GM23338 (cell line): ENCODE measurements at regions not wholly inside any gene's neighbourhood (a gene's known extent, or its start where the extent isn't known, plus 50 kb on each side); places are given as distances from the start of the nearest gene placed in this dataset.

ENCODE experiments used
- ATAC-seq: fragments of 200-7000 bp; cut with Tn5 transposase; 3 replicates; pipeline ENCODE4 v1.9.1; 2020
- DNase-seq: peaks from one replicate; pipeline ENCODE4 v3.0.0-alpha.2; 2015; ENCODE audit warnings: low spot score
- H2AFZ ChIP-seq: fragments of 200-600 bp; sonication (generic); 2 replicates; pipeline ENCODE4 v1.8.0; 2016; ENCODE audit warnings: antibody characterized with exemption, mild to moderate bottlenecking, moderate library complexity
- H3F3A ChIP-seq: fragments of 200-600 bp; sonication (generic); replicated peaks from 2 replicates; pipeline ENCODE4 v1.8.0; 2017; ENCODE audit warnings: antibody characterized with exemption, mixed run types, low read depth
- H3K27ac ChIP-seq: fragments of 200-600 bp; sonication (generic); 2 replicates; pipeline ENCODE4 v1.6.1; 2016; ENCODE audit warnings: low read depth
- H3K27me3 ChIP-seq: fragments of 200-600 bp; sonication (generic); 2 replicates; pipeline ENCODE4 v1.8.0; 2016; ENCODE audit warnings: mild to moderate bottlenecking, mixed run types, moderate library complexity; ENCODE audit not compliant: insufficient read depth
- H3K36me3 ChIP-seq: fragments of 200-600 bp; sonication (generic); 2 replicates; pipeline ENCODE4 v1.8.0; 2016; ENCODE audit warnings: mild to moderate bottlenecking; ENCODE audit not compliant: insufficient read depth
- H3K4me1 ChIP-seq: fragments of 200-600 bp; sonication (generic); 2 replicates; pipeline ENCODE4 v1.8.0; 2016; ENCODE audit warnings: mild to moderate bottlenecking, moderate library complexity; ENCODE audit not compliant: insufficient read depth
- H3K4me2 ChIP-seq: fragments of 200-600 bp; sonication (generic); 2 replicates; pipeline ENCODE4 v1.7.1; 2017; ENCODE audit warnings: mixed run types
- H3K4me3 ChIP-seq: fragments of 200-600 bp; sonication (generic); 2 replicates; pipeline ENCODE4 v1.6.1; 2016; ENCODE audit warnings: mixed run types
- H3K79me2 ChIP-seq: fragments of 200-600 bp; sonication (generic); replicated peaks from 2 replicates; pipeline ENCODE4 v1.8.0; 2017; ENCODE audit warnings: mild to moderate bottlenecking; ENCODE audit not compliant: insufficient read depth
- H3K9me2 ChIP-seq: fragments of 200-600 bp; sonication (generic); 2 replicates; pipeline ENCODE4 v1.8.0; 2017; ENCODE audit not compliant: insufficient read depth
- H4K20me1 ChIP-seq: fragments of 200-600 bp; sonication (generic); replicated peaks from 2 replicates; pipeline ENCODE4 v1.8.0; 2017; ENCODE audit warnings: mild to moderate bottlenecking; ENCODE audit not compliant: insufficient read depth
- H3K27ac Mint-ChIP-seq: 2 replicates; pipeline ENCODE4 v1.8.0; 2020; ENCODE audit warnings: inconsistent platforms, mild to moderate bottlenecking, moderate library complexity, mixed read lengths
- H3K27me3 Mint-ChIP-seq: 3 replicates; pipeline ENCODE4 v1.8.0; 2022; ENCODE audit warnings: low read depth, mild to moderate bottlenecking, moderate library complexity, mixed read lengths, inconsistent platforms; ENCODE audit not compliant: insufficient read depth, poor library complexity
- H3K36me3 Mint-ChIP-seq: 3 replicates; pipeline ENCODE4 v1.8.0; 2021; ENCODE audit warnings: low read depth, mild to moderate bottlenecking, inconsistent platforms, moderate library complexity, mixed read lengths
- H3K4me1 Mint-ChIP-seq: 3 replicates; pipeline ENCODE4 v1.8.0; 2020; ENCODE audit warnings: mild to moderate bottlenecking, inconsistent platforms, mixed read lengths
- H3K4me3 Mint-ChIP-seq: 3 replicates; pipeline ENCODE4 v1.8.0; 2021; ENCODE audit warnings: moderate library complexity, mild to moderate bottlenecking, inconsistent platforms, mixed read lengths
- H3K9me3 Mint-ChIP-seq: 3 replicates; pipeline ENCODE4 v1.8.0; 2020; ENCODE audit warnings: moderate library complexity, mild to moderate bottlenecking, inconsistent platforms, mixed read lengths
- ETS1 ChIP-seq: IDR thresholded peaks from 2 replicates; pipeline ENCODE4 v1.6.1; 2016; ENCODE audit warnings: antibody characterized with exemption
- EZH2phosphoT487 ChIP-seq: fragments of 200-600 bp; sonication (generic); IDR thresholded peaks from one replicate; pipeline ENCODE4 v1.8.1; 2018; ENCODE audit warnings: antibody characterized with exemption; ENCODE audit not compliant: unreplicated experiment
- POLR2AphosphoS5 ChIP-seq: IDR thresholded peaks from 2 replicates; pipeline ENCODE4 v1.6.1; 2016; ENCODE audit warnings: antibody characterized with exemption, low read depth
- STAT1 ChIP-seq: IDR thresholded peaks from one replicate; pipeline ENCODE4 v1.6.1; 2016; ENCODE audit warnings: antibody characterized with exemption; ENCODE audit not compliant: unreplicated experiment
- ZNF114 ChIP-seq: fragments of 250-450 bp; sonication (Bioruptor Pico); IDR thresholded peaks from 2 replicates; pipeline ENCODE4 v1.5.0; 2020; ENCODE audit warnings: mild to moderate bottlenecking, moderate library complexity
- TF ChIP-seq, protein P1 (sequence below), 2 experiments: fragments of 200-600 bp in 1 of 2; sonication (generic) in 1 of 2; conservative IDR thresholded peaks; 2 replicates each; pipeline versions ENCODE4 v1.5.1 to v1.6.1; 2016 to 2017; ENCODE audit warnings: antibody characterized with exemption in 2 of 2, low read depth in 2 of 2, mild to moderate bottlenecking in 2 of 2, moderate library complexity in 1 of 2
- TF ChIP-seq, protein P2 (sequence below): fragments of 250-450 bp; sonication (Bioruptor Pico); IDR thresholded peaks from 2 replicates; pipeline ENCODE4 v1.5.0; 2020; ENCODE audit warnings: mild to moderate bottlenecking, moderate library complexity

GRCh38 chr20:47876311-47877088, 91.2 kb upstream of the SULF2 start (continued):
- TF ChIP-seq EZH2phosphoT487 (no peak), STAT1 (no peak), POLR2AphosphoS5 (no peak)
- TF ChIP-seq, protein P1, sequence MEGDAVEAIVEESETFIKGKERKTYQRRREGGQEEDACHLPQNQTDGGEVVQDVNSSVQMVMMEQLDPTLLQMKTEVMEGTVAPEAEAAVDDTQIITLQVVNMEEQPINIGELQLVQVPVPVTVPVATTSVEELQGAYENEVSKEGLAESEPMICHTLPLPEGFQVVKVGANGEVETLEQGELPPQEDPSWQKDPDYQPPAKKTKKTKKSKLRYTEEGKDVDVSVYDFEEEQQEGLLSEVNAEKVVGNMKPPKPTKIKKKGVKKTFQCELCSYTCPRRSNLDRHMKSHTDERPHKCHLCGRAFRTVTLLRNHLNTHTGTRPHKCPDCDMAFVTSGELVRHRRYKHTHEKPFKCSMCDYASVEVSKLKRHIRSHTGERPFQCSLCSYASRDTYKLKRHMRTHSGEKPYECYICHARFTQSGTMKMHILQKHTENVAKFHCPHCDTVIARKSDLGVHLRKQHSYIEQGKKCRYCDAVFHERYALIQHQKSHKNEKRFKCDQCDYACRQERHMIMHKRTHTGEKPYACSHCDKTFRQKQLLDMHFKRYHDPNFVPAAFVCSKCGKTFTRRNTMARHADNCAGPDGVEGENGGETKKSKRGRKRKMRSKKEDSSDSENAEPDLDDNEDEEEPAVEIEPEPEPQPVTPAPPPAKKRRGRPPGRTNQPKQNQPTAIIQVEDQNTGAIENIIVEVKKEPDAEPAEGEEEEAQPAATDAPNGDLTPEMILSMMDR (conservative IDR thresholded peaks at IDR 0.05; ENCODE audit: low read depth in 2 of 2) = no peak

- Histone ChIP-seq H3K9me2 (no peaks in the 10 kb centered on the region), H3K4me2 (no peak overlapping the region), H3F3A (no peaks in the 10 kb centered on the region), H3K27me3 (no peaks in the 10 kb centered on the region), H3K79me2 (no peaks in the 10 kb centered on the region), H2AFZ (no peak overlapping the region), H3K4me1 (no peaks in the 10 kb centered on the region), H3K36me3 (no peaks in the 10 kb centered on the region), H4K20me1 (no peaks in the 10 kb centered on the region), H3K4me3 (no peak overlapping the region), H3K27ac (no peak overlapping the region)
- Mint-ChIP-seq H3K36me3 (no peaks in the 10 kb centered on the region), H3K4me3 (no peak overlapping the region), H3K27ac (no peak overlapping the region), H3K4me1 (no peaks in the 10 kb centered on the region; the same call in 2 of the 3 replicates), H3K9me3 (no peaks in the 10 kb centered on the region), H3K27me3 (peaks cover 1% of the 10 kb centered on the region)
- ATAC-seq (no peak), DNase-seq (no peak)
- TF ChIP-seq, protein P1 (conservative IDR thresholded peaks at IDR 0.05; ENCODE audit: low read depth in 2 of 2) = no peak
- TF ChIP-seq POLR2AphosphoS5 (no peak), ZNF114 (CRISPR knock-in tag) (no peak), STAT1 (no peak), ETS1 (no peak)
- TF ChIP-seq, protein P2, sequence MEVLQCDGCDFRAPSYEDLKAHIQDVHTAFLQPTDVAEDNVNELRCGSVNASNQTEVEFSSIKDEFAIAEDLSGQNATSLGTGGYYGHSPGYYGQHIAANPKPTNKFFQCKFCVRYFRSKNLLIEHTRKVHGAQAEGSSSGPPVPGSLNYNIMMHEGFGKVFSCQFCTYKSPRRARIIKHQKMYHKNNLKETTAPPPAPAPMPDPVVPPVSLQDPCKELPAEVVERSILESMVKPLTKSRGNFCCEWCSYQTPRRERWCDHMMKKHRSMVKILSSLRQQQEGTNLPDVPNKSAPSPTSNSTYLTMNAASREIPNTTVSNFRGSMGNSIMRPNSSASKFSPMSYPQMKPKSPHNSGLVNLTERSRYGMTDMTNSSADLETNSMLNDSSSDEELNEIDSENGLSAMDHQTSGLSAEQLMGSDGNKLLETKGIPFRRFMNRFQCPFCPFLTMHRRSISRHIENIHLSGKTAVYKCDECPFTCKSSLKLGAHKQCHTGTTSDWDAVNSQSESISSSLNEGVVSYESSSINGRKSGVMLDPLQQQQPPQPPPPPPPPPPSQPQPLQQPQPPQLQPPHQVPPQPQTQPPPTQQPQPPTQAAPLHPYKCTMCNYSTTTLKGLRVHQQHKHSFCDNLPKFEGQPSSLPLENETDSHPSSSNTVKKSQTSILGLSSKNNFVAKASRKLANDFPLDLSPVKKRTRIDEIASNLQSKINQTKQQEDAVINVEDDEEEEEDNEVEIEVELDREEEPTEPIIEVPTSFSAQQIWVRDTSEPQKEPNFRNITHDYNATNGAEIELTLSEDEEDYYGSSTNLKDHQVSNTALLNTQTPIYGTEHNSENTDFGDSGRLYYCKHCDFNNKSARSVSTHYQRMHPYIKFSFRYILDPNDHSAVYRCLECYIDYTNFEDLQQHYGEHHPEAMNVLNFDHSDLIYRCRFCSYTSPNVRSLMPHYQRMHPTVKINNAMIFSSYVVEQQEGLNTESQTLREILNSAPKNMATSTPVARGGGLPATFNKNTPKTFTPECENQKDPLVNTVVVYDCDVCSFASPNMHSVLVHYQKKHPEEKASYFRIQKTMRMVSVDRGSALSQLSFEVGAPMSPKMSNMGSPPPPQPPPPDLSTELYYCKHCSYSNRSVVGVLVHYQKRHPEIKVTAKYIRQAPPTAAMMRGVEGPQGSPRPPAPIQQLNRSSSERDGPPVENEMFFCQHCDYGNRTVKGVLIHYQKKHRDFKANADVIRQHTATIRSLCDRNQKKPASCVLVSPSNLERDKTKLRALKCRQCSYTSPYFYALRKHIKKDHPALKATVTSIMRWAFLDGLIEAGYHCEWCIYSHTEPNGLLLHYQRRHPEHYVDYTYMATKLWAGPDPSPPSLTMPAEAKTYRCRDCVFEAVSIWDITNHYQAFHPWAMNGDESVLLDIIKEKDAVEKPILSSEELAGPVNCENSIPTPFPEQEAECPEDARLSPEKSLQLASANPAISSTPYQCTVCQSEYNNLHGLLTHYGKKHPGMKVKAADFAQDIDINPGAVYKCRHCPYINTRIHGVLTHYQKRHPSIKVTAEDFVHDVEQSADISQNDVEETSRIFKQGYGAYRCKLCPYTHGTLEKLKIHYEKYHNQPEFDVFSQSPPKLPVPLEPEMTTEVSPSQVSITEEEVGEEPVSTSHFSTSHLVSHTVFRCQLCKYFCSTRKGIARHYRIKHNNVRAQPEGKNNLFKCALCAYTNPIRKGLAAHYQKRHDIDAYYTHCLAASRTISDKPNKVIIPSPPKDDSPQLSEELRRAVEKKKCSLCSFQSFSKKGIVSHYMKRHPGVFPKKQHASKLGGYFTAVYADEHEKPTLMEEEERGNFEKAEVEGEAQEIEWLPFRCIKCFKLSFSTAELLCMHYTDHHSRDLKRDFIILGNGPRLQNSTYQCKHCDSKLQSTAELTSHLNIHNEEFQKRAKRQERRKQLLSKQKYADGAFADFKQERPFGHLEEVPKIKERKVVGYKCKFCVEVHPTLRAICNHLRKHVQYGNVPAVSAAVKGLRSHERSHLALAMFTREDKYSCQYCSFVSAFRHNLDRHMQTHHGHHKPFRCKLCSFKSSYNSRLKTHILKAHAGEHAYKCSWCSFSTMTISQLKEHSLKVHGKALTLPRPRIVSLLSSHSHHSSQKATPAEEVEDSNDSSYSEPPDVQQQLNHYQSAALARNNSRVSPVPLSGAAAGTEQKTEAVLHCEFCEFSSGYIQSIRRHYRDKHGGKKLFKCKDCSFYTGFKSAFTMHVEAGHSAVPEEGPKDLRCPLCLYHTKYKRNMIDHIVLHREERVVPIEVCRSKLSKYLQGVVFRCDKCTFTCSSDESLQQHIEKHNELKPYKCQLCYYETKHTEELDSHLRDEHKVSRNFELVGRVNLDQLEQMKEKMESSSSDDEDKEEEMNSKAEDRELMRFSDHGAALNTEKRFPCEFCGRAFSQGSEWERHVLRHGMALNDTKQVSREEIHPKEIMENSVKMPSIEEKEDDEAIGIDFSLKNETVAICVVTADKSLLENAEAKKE (CRISPR knock-in tag) = no peak
Measured at GRCh38 chr20:47875297-47876025, 90.2 kb upstream of the SULF2 start.
